RCC 7860 (cell line): ENCODE measurements at regions not wholly inside any gene's neighbourhood (a gene's known extent, or its start where the extent isn't known, plus 50 kb on each side); places are given as distances from the start of the nearest gene placed in this dataset.

Experiments used
- DNase-seq: peaks from one replicate; pipeline ENCODE4 v3.0.0-alpha.2; 2015; ENCODE audit warnings: low spot score
- FAIRE-seq: peaks from 2 replicates; lab custom pipeline; 2012; peaks lifted over from hg19 to GRCh38; lab: Jason Lieb, UNC

GRCh38 chr9:82923092-82923911 lies 139.6 kb downstream of the RASEF start:
- DNase-seq: peak; percentile 87
- peak; percentile 93 for FAIRE-seq

GRCh38 chr9:82923912-82924605 lies 138.9 kb downstream of the RASEF start:
- DNase-seq (no peak), FAIRE-seq (no peak)
